ENCODE measurements at regions not wholly inside any gene's neighbourhood (a gene's known extent, or its start where the extent isn't known, plus 50 kb on each side); places are given as distances from the start of the nearest gene placed in this dataset.

- TF ChIP-seq CTCF (conservative IDR thresholded peaks at IDR 0.05; ENCODE audit: low read depth, low read length) (no peak), POLR2A (IDR thresholded peaks at IDR 0.05; ENCODE audit: low read depth, low read length) (no peak), MAFK (IDR thresholded peaks at IDR 0.05; ENCODE audit: low read depth, low read length) (peak; percentile 75), RFX5 (IDR thresholded peaks at IDR 0.05; ENCODE audit: low read depth, low read length) (no peak), CEBPB (IDR thresholded peaks at IDR 0.05; ENCODE audit: low read depth, low read length) (no peak), USF2 (IDR thresholded peaks at IDR 0.05; ENCODE audit: low read depth, low read length) (no peak), RCOR1 (IDR thresholded peaks at IDR 0.05; ENCODE audit: insufficient replicate concordance, low read length) (no peak), RAD21 (IDR thresholded peaks at IDR 0.05; ENCODE audit: low read length) (no peak), FOS (IDR thresholded peaks at IDR 0.05; ENCODE audit: low read depth, low read length) (no peak), MXI1 (IDR thresholded peaks at IDR 0.05; ENCODE audit: borderline replicate concordance, low read depth, low read length) (no peak), BHLHE40 (IDR thresholded peaks at IDR 0.05; ENCODE audit: low read depth, low read length) (no peak), SMC3 (IDR thresholded peaks at IDR 0.05; ENCODE audit: low read depth, low read length) (no peak)
Observed at GRCh38 chr9:10858817-10859216, 246.0 kb upstream of the PTPRD start.

Data from IMR-90 (cell line).